ENCODE measurements at regions not wholly inside any gene's neighbourhood (a gene's known extent, or its start where the extent isn't known, plus 50 kb on each side); places are given as distances from the start of the nearest gene placed in this dataset.
"Not testable (repeated sequence)": the region's sequence is repeated elsewhere in the genome, so short reads cannot be mapped to it uniquely, and the experiment has no call there.

DNA sequence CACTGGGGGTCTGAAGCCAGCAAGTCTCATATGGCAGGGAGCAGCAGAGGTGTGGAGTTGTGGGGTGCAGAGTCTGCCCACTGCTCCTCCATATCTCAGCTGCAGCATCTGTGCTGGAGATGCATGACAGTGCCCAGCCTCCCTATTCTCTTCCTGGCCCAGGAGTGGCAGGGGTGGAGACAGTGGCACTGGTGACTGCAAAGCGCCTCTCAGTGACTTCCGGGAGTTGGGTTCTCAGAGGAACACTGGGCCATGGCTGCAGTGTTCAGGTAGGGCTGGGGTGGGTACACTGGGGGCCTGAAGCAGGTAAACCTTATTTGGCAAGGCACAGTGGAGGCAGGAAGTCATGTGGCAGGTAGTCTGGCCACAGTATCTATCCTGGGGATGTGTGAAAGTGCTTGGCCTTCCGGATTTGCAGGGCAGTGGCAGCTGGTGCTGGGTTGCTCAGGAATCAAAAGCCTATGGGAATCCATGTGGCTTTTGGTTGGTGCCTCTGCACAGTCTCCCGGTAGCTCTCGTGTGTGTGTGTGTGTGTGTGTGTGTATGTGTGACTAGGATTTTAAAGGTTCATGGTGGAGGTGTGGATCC, 60.3 kb upstream of the THUMPD2 start:
- DNase-seq (ENCODE audit: low read depth, low spot score), result no peak
- no peak overlapping the region for H3K27ac ChIP-seq

- DNase-seq (ENCODE audit: low read depth, low spot score), result no peak
- no peak overlapping the region for H3K27ac ChIP-seq
These were observed 59.5 kb upstream of the THUMPD2 start for GRCh38 chr2:39838589-39838988.

DNA sequence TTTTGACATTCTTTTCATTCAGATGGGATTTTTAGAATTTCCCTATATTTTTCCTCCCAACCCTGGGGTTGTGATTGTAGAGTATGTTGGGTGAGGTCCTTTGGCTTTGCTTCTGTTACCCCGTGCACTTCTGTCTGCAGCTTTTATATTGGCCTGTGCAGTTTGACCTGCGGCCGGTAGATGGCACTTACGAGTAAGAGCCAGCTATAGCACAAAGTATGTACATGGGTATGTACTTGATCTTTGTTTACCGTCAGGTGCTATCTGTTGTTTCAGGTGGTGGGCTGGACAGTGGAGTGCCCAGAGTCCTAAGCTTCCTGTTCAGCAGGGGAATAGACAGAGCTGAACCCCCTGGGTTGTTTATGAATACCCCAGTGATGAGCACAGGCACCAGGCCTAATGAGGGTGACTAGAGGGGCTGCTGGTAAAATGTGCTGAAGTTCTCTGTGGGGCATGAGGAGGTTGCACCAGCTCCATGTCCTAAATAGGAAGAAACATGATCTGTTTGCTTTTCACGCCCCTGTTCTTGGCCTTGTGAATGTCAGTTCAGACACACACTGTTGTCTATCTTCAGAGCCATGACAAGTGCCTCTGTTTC, 58.9 kb upstream of the THUMPD2 start:
- no peak overlapping the region for H3K27ac ChIP-seq
- no peak for DNase-seq (ENCODE audit: low read depth, low spot score)

DNA sequence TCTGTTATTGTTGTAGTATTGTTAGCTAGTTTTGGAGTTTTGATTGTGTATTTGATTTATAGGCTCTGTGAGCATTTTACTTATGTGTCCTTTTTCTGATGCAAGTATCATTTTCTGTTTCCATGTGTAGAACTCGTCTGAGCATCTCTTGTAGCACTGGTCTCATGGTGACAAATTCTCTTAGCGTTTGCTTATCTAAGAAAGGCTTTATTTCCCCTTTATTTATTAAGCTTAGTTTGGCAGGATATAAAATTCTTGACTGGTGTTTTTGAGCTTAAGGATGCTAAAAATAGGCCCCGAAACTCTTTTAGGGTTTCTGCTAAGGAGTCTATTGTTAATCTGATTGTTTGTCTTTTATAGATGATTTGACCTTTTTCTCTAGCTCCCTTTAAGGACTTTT, 57.6 kb upstream of the THUMPD2 start:
- no peak overlapping the region for H3K27ac ChIP-seq
- DNase-seq (ENCODE audit: low read depth, low spot score), result no peak

GRCh38 chr2:39834426-39834825, 55.4 kb upstream of the THUMPD2 start:
- H3K27ac ChIP-seq, result no peak overlapping the region
- no peak for DNase-seq (ENCODE audit: low read depth, low spot score)

DNA sequence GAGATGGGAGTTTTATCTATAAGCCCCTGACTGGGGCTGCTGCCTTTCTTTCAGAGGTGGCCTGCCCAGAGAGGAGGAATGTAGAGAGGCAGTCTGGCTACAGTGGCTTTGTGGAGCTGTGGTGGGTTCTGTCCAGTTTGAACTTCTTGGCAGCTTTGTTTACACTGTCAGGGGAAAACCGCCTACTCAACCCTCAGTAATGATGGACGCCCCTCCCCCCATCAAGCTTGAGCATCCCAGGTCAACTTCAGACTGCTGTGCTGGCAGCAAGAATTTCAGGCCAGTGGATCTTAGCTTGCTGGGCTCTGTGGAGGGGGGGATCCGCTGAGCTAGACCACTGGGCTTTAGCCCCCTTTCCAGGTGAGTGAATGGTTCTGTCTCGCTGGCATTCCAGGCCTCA, 51.6 kb upstream of the THUMPD2 start:
- DNase-seq (ENCODE audit: low read depth, low spot score); H3K27ac ChIP-seq: not testable (repeated sequence)
